K562 (cell line): ENCODE measurements at regions not wholly inside any gene's neighbourhood (a gene's known extent, or its start where the extent isn't known, plus 50 kb on each side); places are given as distances from the start of the nearest gene placed in this dataset.

Experiments used
- ATAC-seq: fragments of 200-7000 bp; cut with Tn5 transposase; 3 replicates; pipeline ENCODE4 v1.9.1; 2020; ENCODE audit warnings: moderate library complexity
- BruUV-seq: library from RNA; stranded (reverse); fragments of 400-500 nt; replicated peaks from 2 replicates; lab custom pipeline; 2021; lab: Mats Ljungman, UMichigan
- CTCF ChIA-PET: fragments of 300-600 bp; formaldehyde crosslinking; extraction: SDS; loops from one replicate; lab custom pipeline; 2021; ENCODE audit warnings: low intra/inter-chr PET ratio; lab: Yijun Ruan, JAX
- POLR2A ChIA-PET: fragments of 300-600, 350-650 bp; sonication (Branson Sonifier 250); formaldehyde crosslinking; extraction: SDS; loops from one replicate; lab custom pipeline; 2021; ENCODE audit warnings: antibody characterized with exemption, inconsistent platforms; lab: Yijun Ruan, JAX
- DNase-seq, 4 experiments: peaks; one replicate each; pipeline versions ENCODE4 v3.0.0 to v3.0.0-alpha.2; 2011 to 2018; ENCODE audit warnings: low spot score in 3 of 4, mixed read lengths in 3 of 4; ENCODE audit errors: extremely low read depth in 1 of 4
- FAIRE-seq: peaks from 2 replicates; lab custom pipeline; 2011; peaks lifted over from hg19 to GRCh38; lab: Jason Lieb, UNC
- H2AFZ ChIP-seq: 2 replicates; pipeline ENCODE4 v1.6.0; 2011; ENCODE audit warnings: low read depth, low read length, control low read depth, inconsistent platforms
- H3K27ac ChIP-seq: fragments of 200-600 bp; 3 replicates; pipeline ENCODE4 v1.8.0; 2011; ENCODE audit warnings: low read depth, mild to moderate bottlenecking, control low read depth, inconsistent platforms, low read length, moderate library complexity, mixed read lengths; ENCODE audit errors: extremely low read depth
- H3K27me3 ChIP-seq, 2 experiments: fragments of 300-600 bp in 1 of 2; 2 replicates in 1 of 2; 3 replicates in 1 of 2; pipeline versions ENCODE4 v1.6.0 to v1.8.0; 2011; ENCODE audit warnings: inconsistent platforms in 2 of 2, low read length in 2 of 2, mild to moderate bottlenecking in 1 of 2, mixed read lengths in 1 of 2, moderate library complexity in 1 of 2; ENCODE audit not compliant: control insufficient read depth in 2 of 2, insufficient read depth in 2 of 2
- H3K36me3 ChIP-seq: fragments of 300-600 bp; 3 replicates; pipeline ENCODE4 v1.8.0; 2011; ENCODE audit warnings: mild to moderate bottlenecking, low read length, inconsistent platforms; ENCODE audit not compliant: control insufficient read depth, insufficient read depth
- H3K4me1 ChIP-seq, 2 experiments: fragments of 200-600 bp in 1 of 2; replicated peaks in 1 of 2; 2 replicates in 1 of 2; 3 replicates in 1 of 2; pipeline versions ENCODE4 v1.5.1 to v1.8.0; 2011; ENCODE audit warnings: inconsistent platforms in 2 of 2, low read length in 2 of 2, mild to moderate bottlenecking in 1 of 2, mixed read lengths in 1 of 2, moderate library complexity in 1 of 2; ENCODE audit not compliant: control insufficient read depth in 2 of 2, insufficient read depth in 2 of 2
- H3K4me2 ChIP-seq: 2 replicates; pipeline ENCODE4 v1.6.1; 2011; ENCODE audit warnings: low read length, control low read depth, inconsistent platforms, mixed read lengths; ENCODE audit not compliant: insufficient read depth
- H3K4me3 ChIP-seq: fragments of 200-600 bp; sonication (generic), shearing (Covaris generic); 2 replicates; pipeline ENCODE4 v1.5.1; 2016; ENCODE audit warnings: control low read depth, inconsistent platforms
- H3K79me2 ChIP-seq: fragments of 200-600 bp; 3 replicates; pipeline ENCODE4 v1.8.0; 2011; ENCODE audit warnings: low read length, inconsistent platforms; ENCODE audit not compliant: control insufficient read depth, insufficient read depth
- H3K9ac ChIP-seq, 2 experiments: 2 replicates each; pipeline versions ENCODE4 v1.6.0 to v1.6.1; 2011; ENCODE audit warnings: low read depth in 2 of 2, low read length in 2 of 2, control low read depth in 1 of 2, inconsistent platforms in 1 of 2, mild to moderate bottlenecking in 1 of 2, mixed read lengths in 1 of 2; ENCODE audit not compliant: insufficient read depth in 1 of 2
- H3K9me1 ChIP-seq: one replicate; pipeline ENCODE4 v1.6.0; 2011; ENCODE audit warnings: inconsistent platforms, mild to moderate bottlenecking, low read length, moderate library complexity; ENCODE audit not compliant: control insufficient read depth, insufficient read depth
- H3K9me3 ChIP-seq: replicated peaks from 2 replicates; pipeline ENCODE4 v1.5.1; 2011; ENCODE audit warnings: low read depth, low read length, inconsistent platforms; ENCODE audit not compliant: control insufficient read depth, insufficient read depth
- H4K20me1 ChIP-seq: replicated peaks from 2 replicates; pipeline ENCODE4 v1.6.1; 2011; ENCODE audit warnings: low read length, inconsistent platforms, mixed read lengths; ENCODE audit not compliant: control insufficient read depth, insufficient read depth
- BHLHE40 ChIP-seq: IDR thresholded peaks from 2 replicates; pipeline ENCODE4 v1.6.1; 2011; ENCODE audit warnings: low read length, improper control_type of control experiment
- CBX2 ChIP-seq: fragments of 200-600 bp; sonication (generic); IDR thresholded peaks from one replicate; pipeline ENCODE4 v1.6.1; 2012; ENCODE audit warnings: mild to moderate bottlenecking, low read length, inconsistent platforms; ENCODE audit not compliant: insufficient read depth, poor library complexity, severe bottlenecking
- GATAD2B ChIP-seq: fragments of 450-650 bp; IDR thresholded peaks from 2 replicates; pipeline ENCODE4 v1.6.1; 2017; ENCODE audit warnings: mild to moderate bottlenecking, borderline replicate concordance
- HMG20B ChIP-seq: fragments of 250-450 bp; sonication (Bioruptor Pico); IDR thresholded peaks from 2 replicates; pipeline ENCODE4 v1.5.0; 2021; ENCODE audit warnings: mild to moderate bottlenecking
- IFI16 ChIP-seq: fragments of 250-450 bp; sonication (Bioruptor Pico); IDR thresholded peaks from 2 replicates; pipeline ENCODE4 v2.1.2; 2022; ENCODE audit warnings: mild to moderate bottlenecking, inconsistent platforms
- PURB ChIP-seq: sonication (generic); formaldehyde crosslinking; IDR thresholded peaks from 2 replicates; pipeline ENCODE4 v1.9.0; 2021; ENCODE audit warnings: low read depth, mild to moderate bottlenecking, missing genetic modification reagents
- ZSCAN29 ChIP-seq: fragments of 450-650 bp; IDR thresholded peaks from 2 replicates; pipeline ENCODE4 v1.6.1; 2017
- WGBS: fragments of 100-300 bp; shearing (Covaris generic); methylation state at CpG from one replicate; pipeline ENCODE4 v1.1.6; 2016; ENCODE audit warnings: low coverage, mixed read lengths; ENCODE audit not compliant: insufficient coverage; ENCODE audit errors: missing lambda C conversion rate; 5-methylcytosine and 5-hydroxymethylcytosine counted together
- in situ Hi-C: fragments of 300-500 bp; cut with MboI; formaldehyde crosslinking; loops from 4 replicates; pipeline ENCODE4 v1.15.0; 2018; ENCODE audit warnings: inconsistent platforms, mixed read lengths
- intact Hi-C: fragments of 100-400 bp; cut with micrococcal nuclease; formaldehyde crosslinking; loops from 2 replicates; pipeline ENCODE4 v1.14.2; 2022
- TF ChIP-seq, protein P1 (sequence below): sonication (generic); formaldehyde crosslinking; IDR thresholded peaks from 2 replicates; pipeline ENCODE4 v1.8.1; 2023; ENCODE audit warnings: mild to moderate bottlenecking, missing genetic modification reagents, moderate library complexity
- TF ChIP-seq, protein P2 (sequence below): IDR thresholded peaks from 2 replicates; pipeline ENCODE4 v1.6.1; 2011; ENCODE audit not compliant: insufficient read length; ENCODE audit errors: extremely low read depth
- TF ChIP-seq, protein P3 (sequence below): fragments of 250-450 bp; sonication (Bioruptor Pico); IDR thresholded peaks from 2 replicates; pipeline ENCODE4 v1.8.0; 2022; ENCODE audit warnings: inconsistent platforms, mild to moderate bottlenecking, moderate library complexity, borderline replicate concordance
- TF ChIP-seq, protein P4 (sequence below): fragments of 450-650 bp; formaldehyde crosslinking; IDR thresholded peaks from 2 replicates; pipeline ENCODE4 v1.4.0; 2022; ENCODE audit warnings: missing genetic modification characterization
- TF ChIP-seq, protein P5 (sequence below): fragments of 250-450 bp; sonication (Bioruptor Pico); IDR thresholded peaks from 2 replicates; pipeline ENCODE4 v1.4.0; 2020; ENCODE audit warnings: mild to moderate bottlenecking, moderate library complexity
- TF ChIP-seq, protein P6 (sequence below): conservative IDR thresholded peaks from 2 replicates; pipeline ENCODE4 v1.6.1; 2011; ENCODE audit warnings: low read depth, mild to moderate bottlenecking, low read length; ENCODE audit not compliant: control insufficient read depth

DNA sequence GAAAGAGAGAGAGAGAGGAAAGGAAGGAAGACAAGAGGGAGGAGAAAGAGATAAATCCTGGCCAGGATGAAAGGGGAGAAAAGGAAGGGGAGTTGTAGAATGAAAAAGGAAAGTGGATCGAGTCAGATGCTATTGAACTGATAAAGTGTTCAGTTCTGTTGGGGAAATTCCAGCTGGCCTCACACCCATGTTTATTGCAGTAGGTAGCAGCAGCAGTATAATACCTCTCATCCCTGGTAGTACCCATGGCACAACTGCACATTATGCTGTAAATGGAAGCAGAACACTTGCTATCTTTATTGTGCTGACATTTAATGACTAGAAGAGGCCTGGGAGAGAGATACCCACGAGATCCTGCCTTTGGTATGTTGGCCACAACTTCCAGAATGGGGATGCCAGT lies 178.1 kb downstream of the EVX1 start:
- WGBS: 0% methylated on average over 2 of the region's 2 CpGs
- H3K36me3 ChIP-seq: no peaks in the 10 kb centered on the region
- no peak overlapping the region for H3K9ac ChIP-seq
- DNase-seq (no peak), FAIRE-seq (no peak), ATAC-seq (no peak)
- BruUV-seq: no TSS peak
- no peak overlapping the region for H3K4me2 ChIP-seq
- ChIA-PET POLR2A (no interaction called here), CTCF (no interaction called here)
- no peaks in the 10 kb centered on the region for H3K79me2 ChIP-seq
- H3K27me3 ChIP-seq: peaks cover 3 to 7% of the 10 kb centered on the region in 2 experiments; a peak in 2 of 5 replicates
- in situ Hi-C loops (no loop called here), intact Hi-C loops (no loop called here)
- no peak overlapping the region for H3K27ac ChIP-seq
- no peak overlapping the region for H2AFZ ChIP-seq
- H4K20me1 ChIP-seq: no peaks in the 10 kb centered on the region
- no peaks in the 10 kb centered on the region for H3K4me1 ChIP-seq
- H3K4me3 ChIP-seq: no peak overlapping the region
- no peaks in the 10 kb centered on the region; the same call in 1 of the 2 replicates for H3K9me3 ChIP-seq
- H3K9me1 ChIP-seq: peaks cover 3% of the 10 kb centered on the region
- TF ChIP-seq, protein P1, sequence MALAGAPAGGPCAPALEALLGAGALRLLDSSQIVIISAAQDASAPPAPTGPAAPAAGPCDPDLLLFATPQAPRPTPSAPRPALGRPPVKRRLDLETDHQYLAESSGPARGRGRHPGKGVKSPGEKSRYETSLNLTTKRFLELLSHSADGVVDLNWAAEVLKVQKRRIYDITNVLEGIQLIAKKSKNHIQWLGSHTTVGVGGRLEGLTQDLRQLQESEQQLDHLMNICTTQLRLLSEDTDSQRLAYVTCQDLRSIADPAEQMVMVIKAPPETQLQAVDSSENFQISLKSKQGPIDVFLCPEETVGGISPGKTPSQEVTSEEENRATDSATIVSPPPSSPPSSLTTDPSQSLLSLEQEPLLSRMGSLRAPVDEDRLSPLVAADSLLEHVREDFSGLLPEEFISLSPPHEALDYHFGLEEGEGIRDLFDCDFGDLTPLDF (CRISPR knock-in tag): no peak
- TF ChIP-seq IFI16 (CRISPR knock-in tag): no peak
- TF ChIP-seq GATAD2B: no peak
- TF ChIP-seq, protein P2, sequence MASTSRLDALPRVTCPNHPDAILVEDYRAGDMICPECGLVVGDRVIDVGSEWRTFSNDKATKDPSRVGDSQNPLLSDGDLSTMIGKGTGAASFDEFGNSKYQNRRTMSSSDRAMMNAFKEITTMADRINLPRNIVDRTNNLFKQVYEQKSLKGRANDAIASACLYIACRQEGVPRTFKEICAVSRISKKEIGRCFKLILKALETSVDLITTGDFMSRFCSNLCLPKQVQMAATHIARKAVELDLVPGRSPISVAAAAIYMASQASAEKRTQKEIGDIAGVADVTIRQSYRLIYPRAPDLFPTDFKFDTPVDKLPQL: no peak
- TF ChIP-seq ZSCAN29: no peak
- TF ChIP-seq PURB (CRISPR knock-in tag): no peak
- no peak for TF ChIP-seq HMG20B (CRISPR knock-in tag)
- no peak for TF ChIP-seq CBX2
- no peak for TF ChIP-seq BHLHE40
- TF ChIP-seq, protein P3, sequence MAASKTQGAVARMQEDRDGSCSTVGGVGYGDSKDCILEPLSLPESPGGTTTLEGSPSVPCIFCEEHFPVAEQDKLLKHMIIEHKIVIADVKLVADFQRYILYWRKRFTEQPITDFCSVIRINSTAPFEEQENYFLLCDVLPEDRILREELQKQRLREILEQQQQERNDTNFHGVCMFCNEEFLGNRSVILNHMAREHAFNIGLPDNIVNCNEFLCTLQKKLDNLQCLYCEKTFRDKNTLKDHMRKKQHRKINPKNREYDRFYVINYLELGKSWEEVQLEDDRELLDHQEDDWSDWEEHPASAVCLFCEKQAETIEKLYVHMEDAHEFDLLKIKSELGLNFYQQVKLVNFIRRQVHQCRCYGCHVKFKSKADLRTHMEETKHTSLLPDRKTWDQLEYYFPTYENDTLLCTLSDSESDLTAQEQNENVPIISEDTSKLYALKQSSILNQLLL (CRISPR knock-in tag): no peak
- TF ChIP-seq, protein P4, sequence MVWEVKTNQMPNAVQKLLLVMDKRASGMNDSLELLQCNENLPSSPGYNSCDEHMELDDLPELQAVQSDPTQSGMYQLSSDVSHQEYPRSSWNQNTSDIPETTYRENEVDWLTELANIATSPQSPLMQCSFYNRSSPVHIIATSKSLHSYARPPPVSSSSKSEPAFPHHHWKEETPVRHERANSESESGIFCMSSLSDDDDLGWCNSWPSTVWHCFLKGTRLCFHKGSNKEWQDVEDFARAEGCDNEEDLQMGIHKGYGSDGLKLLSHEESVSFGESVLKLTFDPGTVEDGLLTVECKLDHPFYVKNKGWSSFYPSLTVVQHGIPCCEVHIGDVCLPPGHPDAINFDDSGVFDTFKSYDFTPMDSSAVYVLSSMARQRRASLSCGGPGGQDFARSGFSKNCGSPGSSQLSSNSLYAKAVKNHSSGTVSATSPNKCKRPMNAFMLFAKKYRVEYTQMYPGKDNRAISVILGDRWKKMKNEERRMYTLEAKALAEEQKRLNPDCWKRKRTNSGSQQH (CRISPR knock-in tag): no peak
- TF ChIP-seq, protein P5, sequence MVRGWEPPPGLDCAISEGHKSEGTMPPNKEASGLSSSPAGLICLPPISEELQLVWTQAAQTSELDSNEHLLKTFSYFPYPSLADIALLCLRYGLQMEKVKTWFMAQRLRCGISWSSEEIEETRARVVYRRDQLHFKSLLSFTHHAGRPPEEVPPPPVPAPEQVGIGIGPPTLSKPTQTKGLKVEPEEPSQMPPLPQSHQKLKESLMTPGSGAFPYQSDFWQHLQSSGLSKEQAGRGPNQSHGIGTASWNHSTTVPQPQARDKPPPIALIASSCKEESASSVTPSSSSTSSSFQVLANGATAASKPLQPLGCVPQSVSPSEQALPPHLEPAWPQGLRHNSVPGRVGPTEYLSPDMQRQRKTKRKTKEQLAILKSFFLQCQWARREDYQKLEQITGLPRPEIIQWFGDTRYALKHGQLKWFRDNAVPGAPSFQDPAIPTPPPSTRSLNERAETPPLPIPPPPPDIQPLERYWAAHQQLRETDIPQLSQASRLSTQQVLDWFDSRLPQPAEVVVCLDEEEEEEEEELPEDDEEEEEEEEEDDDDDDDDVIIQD (CRISPR knock-in tag): no peak
- TF ChIP-seq, protein P6, sequence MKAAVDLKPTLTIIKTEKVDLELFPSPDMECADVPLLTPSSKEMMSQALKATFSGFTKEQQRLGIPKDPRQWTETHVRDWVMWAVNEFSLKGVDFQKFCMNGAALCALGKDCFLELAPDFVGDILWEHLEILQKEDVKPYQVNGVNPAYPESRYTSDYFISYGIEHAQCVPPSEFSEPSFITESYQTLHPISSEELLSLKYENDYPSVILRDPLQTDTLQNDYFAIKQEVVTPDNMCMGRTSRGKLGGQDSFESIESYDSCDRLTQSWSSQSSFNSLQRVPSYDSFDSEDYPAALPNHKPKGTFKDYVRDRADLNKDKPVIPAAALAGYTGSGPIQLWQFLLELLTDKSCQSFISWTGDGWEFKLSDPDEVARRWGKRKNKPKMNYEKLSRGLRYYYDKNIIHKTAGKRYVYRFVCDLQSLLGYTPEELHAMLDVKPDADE: no peak
